ENCODE measurements at regions not wholly inside any gene's neighbourhood (a gene's known extent, or its start where the extent isn't known, plus 50 kb on each side); places are given as distances from the start of the nearest gene placed in this dataset.

DNA sequence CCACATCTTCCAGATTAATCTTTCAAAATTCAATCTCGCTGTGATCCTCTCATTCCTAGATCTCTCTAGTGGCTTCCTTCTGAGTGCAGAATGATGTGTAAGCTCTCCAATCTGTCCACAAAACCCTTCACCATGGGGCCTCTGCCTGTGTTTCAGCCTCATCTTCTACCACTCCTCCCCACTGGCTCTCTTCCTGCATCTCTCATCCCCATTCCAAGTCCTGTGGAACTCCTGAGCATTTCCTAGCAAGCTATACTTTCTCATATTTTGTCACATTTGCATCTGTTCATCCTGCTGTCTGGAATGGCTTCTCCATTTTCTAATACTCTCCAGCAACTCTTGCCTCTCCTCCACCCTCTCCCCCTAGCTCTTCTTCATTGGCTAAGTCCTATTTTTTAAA, 242.0 kb upstream of the DAAM1 start:
- Histone ChIP-seq H3K27ac (no peak overlapping the region), H3K4me1 (no peaks in the 10 kb centered on the region), H3K27me3 (no peaks in the 10 kb centered on the region), H3K36me3 (no peaks in the 10 kb centered on the region), H3K9me3 (peaks cover 0 to 9% of the 10 kb centered on the region in 2 donors), H3K4me3 (no peak overlapping the region)
- TF ChIP-seq, protein P1, sequence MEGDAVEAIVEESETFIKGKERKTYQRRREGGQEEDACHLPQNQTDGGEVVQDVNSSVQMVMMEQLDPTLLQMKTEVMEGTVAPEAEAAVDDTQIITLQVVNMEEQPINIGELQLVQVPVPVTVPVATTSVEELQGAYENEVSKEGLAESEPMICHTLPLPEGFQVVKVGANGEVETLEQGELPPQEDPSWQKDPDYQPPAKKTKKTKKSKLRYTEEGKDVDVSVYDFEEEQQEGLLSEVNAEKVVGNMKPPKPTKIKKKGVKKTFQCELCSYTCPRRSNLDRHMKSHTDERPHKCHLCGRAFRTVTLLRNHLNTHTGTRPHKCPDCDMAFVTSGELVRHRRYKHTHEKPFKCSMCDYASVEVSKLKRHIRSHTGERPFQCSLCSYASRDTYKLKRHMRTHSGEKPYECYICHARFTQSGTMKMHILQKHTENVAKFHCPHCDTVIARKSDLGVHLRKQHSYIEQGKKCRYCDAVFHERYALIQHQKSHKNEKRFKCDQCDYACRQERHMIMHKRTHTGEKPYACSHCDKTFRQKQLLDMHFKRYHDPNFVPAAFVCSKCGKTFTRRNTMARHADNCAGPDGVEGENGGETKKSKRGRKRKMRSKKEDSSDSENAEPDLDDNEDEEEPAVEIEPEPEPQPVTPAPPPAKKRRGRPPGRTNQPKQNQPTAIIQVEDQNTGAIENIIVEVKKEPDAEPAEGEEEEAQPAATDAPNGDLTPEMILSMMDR (IDR thresholded peaks at IDR 0.05), result no peak
- intact Hi-C loops (cut with DNase I), result no loop called here
- DNase-seq (ENCODE audit: low spot score in 2 of 2), result no peak

DNA sequence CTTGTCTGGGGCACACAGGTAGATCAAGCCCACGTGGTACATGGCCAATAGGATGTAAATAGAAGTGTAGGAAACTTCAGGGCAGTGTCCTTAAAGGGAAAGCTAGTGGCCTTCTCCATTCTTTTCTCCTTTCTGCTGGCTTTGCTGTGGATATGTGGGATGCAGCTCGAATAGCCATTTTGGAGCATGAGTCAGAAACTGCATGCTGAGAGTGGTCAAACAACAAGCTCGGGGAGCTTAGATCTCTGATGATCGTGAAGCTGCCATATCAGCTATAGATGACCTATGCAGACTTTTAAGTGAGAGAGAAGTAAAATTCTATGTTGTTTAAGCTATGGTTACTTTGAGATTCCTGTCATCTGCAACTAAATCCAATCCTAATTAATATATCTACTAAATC, 241.3 kb upstream of the DAAM1 start:
- H3K9me3 ChIP-seq, result peaks cover 0 to 9% of the 10 kb centered on the region in 2 donors
- no peak for DNase-seq (ENCODE audit: low spot score in 2 of 2)
- TF ChIP-seq, protein P1 (IDR thresholded peaks at IDR 0.05), result no peak
- H3K36me3 ChIP-seq, result no peaks in the 10 kb centered on the region
- no peak overlapping the region for H3K27ac ChIP-seq
- no peak overlapping the region for H3K4me3 ChIP-seq
- H3K27me3 ChIP-seq, result no peaks in the 10 kb centered on the region
- H3K4me1 ChIP-seq, result no peaks in the 10 kb centered on the region
- intact Hi-C loops (cut with DNase I), result no loop called here

DNA sequence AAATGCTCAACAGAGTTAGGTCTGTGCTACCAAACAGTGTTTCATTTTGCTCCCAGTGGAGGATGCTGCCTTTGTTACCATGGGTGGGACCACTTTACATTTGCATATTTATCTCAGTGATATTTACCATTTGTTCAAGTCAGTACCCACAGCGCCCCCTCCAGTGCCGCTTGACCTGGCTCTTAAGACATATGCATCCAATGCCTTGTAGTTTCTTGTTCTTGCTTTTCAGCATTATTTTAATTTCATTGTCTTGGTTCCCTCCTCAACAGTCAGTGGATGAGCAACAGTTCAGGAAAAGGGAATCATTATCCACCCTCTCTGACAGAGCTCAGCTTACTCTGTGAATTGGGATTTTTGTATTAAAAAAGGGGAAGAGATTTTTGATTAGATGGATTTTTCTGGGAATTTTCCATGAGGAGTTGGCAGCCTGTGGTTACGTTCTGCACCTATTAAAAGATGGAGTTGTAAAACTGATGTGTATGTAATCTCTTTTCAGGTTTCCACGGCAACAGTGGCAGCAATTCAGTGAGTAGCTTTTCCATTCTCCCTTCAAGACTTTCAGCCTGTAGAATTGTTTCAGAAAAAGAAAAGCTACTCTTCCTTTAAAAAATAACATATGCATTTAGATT, 240.5 kb upstream of the DAAM1 start:
- H3K27me3 ChIP-seq, result no peaks in the 10 kb centered on the region
- DNase-seq (ENCODE audit: low spot score in 2 of 2), result no peak

DNA sequence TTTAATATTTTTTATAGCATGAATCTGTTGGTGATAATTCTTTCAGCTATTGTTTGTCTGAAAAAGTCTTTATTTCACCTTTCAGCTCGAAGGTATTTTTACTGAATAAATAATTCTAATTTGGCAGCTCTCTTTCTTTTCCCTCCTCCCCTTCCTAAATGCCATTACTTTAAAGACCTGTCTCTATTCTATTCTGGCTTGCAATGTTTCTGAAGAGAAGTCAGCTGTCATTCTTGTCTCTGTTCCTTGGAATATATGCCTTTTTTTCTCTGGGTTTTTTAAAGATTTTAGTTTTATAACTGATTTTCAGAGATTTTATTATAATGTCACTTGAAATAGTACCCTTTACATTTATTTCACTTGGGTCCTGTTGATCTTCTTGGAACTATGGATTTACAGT, 237.9 kb upstream of the DAAM1 start:
- Histone ChIP-seq H3K4me1 (peaks cover 0 to 2% of the 10 kb centered on the region in 2 donors), H3K27ac (no peak overlapping the region), H3K36me3 (no peaks in the 10 kb centered on the region), H3K9me3 (peaks cover 0 to 9% of the 10 kb centered on the region in 2 donors), H3K4me3 (no peak overlapping the region), H3K27me3 (no peaks in the 10 kb centered on the region)
- DNase-seq (ENCODE audit: low spot score in 2 of 2), result no peak
- TF ChIP-seq, protein P1 (IDR thresholded peaks at IDR 0.05), result no peak
- intact Hi-C loops (cut with DNase I), result no loop called here

More for the DNA sequence above, 240.5 kb upstream of the DAAM1 start:
- no peak overlapping the region for H3K4me3 ChIP-seq
- intact Hi-C loops (cut with DNase I), result no loop called here
- H3K27ac ChIP-seq, result no peak overlapping the region
- H3K9me3 ChIP-seq, result peaks cover 0 to 9% of the 10 kb centered on the region in 2 donors
- TF ChIP-seq, protein P1 (IDR thresholded peaks at IDR 0.05), result no peak
- H3K4me1 ChIP-seq, result no peaks in the 10 kb centered on the region
- H3K36me3 ChIP-seq, result no peaks in the 10 kb centered on the region

DNA sequence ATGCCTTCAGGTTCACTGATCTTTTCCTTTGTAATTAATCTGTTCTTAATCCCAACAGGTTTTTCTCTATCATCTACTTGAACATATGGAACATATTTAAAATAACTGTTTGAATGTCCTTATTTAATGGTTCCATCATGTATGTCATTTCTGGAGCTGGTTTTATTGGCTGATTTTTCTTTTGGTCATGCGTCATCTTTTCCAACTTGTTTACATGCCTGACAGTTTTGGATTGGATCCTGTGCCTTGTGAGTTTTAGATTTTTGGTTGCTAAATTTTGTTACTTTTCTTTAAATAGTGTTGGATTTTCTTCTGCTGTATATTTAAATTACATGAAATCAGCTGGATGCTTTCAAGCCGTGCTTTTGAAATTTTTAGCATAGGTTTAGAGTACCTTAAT, 237.3 kb upstream of the DAAM1 start:
- intact Hi-C loops (cut with DNase I), result no loop called here
- H3K4me1 ChIP-seq, result peaks cover 0 to 2% of the 10 kb centered on the region in 2 donors
- DNase-seq (ENCODE audit: low spot score in 2 of 2), result no peak

More for the DNA sequence above, 237.3 kb upstream of the DAAM1 start:
- TF ChIP-seq, protein P1 (IDR thresholded peaks at IDR 0.05), result no peak
- Histone ChIP-seq H3K27ac (no peak overlapping the region), H3K36me3 (no peaks in the 10 kb centered on the region), H3K27me3 (no peaks in the 10 kb centered on the region), H3K9me3 (peaks cover 0 to 9% of the 10 kb centered on the region in 2 donors), H3K4me3 (no peak overlapping the region)
